Panc1 (cell line): ENCODE measurements at regions not wholly inside any gene's neighbourhood (a gene's known extent, or its start where the extent isn't known, plus 50 kb on each side); places are given as distances from the start of the nearest gene placed in this dataset.

Experiments used
- ATAC-seq: fragments of 200-7000 bp; cut with Tn5 transposase; 2 replicates; pipeline ENCODE4 v1.9.1; 2020; ENCODE audit warnings: mild to moderate bottlenecking, moderate library complexity
- BruUV-seq: library from RNA; stranded (reverse); fragments of 400-500 nt; replicated peaks from 2 replicates; lab custom pipeline; 2021; lab: Mats Ljungman, UMichigan
- CTCF ChIA-PET: fragments of 300-600 bp; sonication (Branson Sonifier 250); formaldehyde crosslinking; loops from one replicate; lab custom pipeline; 2022; ENCODE audit warnings: antibody characterized with exemption; lab: Charles Lee
- POLR2A ChIA-PET: fragments of 300-600 bp; sonication (Branson Sonifier 250); formaldehyde crosslinking; loops from one replicate; lab custom pipeline; 2022; ENCODE audit warnings: antibody characterized with exemption; lab: Charles Lee
- DNase-seq: peaks from one replicate; pipeline ENCODE4 v3.0.0-alpha.2; 2010; ENCODE audit warnings: low read depth, low spot score
- H3K27ac ChIP-seq: 2 replicates; pipeline ENCODE4 v1.5.1; 2011; ENCODE audit warnings: mild to moderate bottlenecking, low read length, inconsistent platforms
- H3K27me3 ChIP-seq: fragments of 200-500 bp; sonication (Bioruptor generic); 2 replicates; pipeline ENCODE4 v1.6.0; 2014; ENCODE audit warnings: low read length, inconsistent platforms; ENCODE audit not compliant: control insufficient read depth, insufficient read depth
- H3K36me3 ChIP-seq: fragments of 200-500 bp; sonication (Bioruptor generic); 2 replicates; pipeline ENCODE4 v1.5.1; 2014; ENCODE audit warnings: inconsistent platforms, mild to moderate bottlenecking, low read length, moderate library complexity; ENCODE audit not compliant: control insufficient read depth, insufficient read depth
- H3K4me1 ChIP-seq: 2 replicates; pipeline ENCODE4 v1.5.1; 2011; ENCODE audit warnings: inconsistent platforms, mild to moderate bottlenecking, low read length, moderate library complexity; ENCODE audit not compliant: control insufficient read depth, insufficient read depth
- H3K4me3 ChIP-seq, 2 experiments: 2 replicates each; pipeline ENCODE4 v1.5.1; 2011 to 2012; ENCODE audit warnings: low read depth in 2 of 2, low read length in 2 of 2, mild to moderate bottlenecking in 2 of 2, inconsistent platforms in 1 of 2, moderate library complexity in 1 of 2
- H3K9me3 ChIP-seq: fragments of 200-500 bp; sonication (Bioruptor generic); 2 replicates; pipeline ENCODE4 v1.5.1; 2014; ENCODE audit warnings: low read depth, mild to moderate bottlenecking, inconsistent platforms, low read length, moderate library complexity; ENCODE audit not compliant: control insufficient read depth, insufficient read depth
- POLR2AphosphoS5 ChIP-seq: IDR thresholded peaks from 2 replicates; pipeline ENCODE4 v1.6.1; 2012; ENCODE audit warnings: mild to moderate bottlenecking, low read depth, low read length, moderate library complexity
- REST ChIP-seq, 2 experiments: IDR thresholded peaks; 2 replicates each; pipeline ENCODE4 v1.6.1; 2011 to 2012; ENCODE audit warnings: low read depth in 2 of 2, control low read depth in 1 of 2, low read length in 1 of 2, mild to moderate bottlenecking in 1 of 2, moderate library complexity in 1 of 2; ENCODE audit not compliant: insufficient read depth in 1 of 2
- SIN3A ChIP-seq: IDR thresholded peaks from 2 replicates; pipeline ENCODE4 v1.6.1; 2012; ENCODE audit warnings: low read depth, mild to moderate bottlenecking, low read length, moderate library complexity, borderline replicate concordance; ENCODE audit not compliant: insufficient read depth
- TCF7L2 ChIP-seq: IDR thresholded peaks from 2 replicates; pipeline ENCODE4 v1.6.1; 2011; ENCODE audit warnings: mild to moderate bottlenecking, low read depth, low read length, inconsistent platforms
- in situ Hi-C: cut with HindIII; loops from 2 replicates; pipeline ENCODE4 v1.10.0; 2016; ENCODE audit warnings: low sequenced_read_pairs, low pct_unique_long_range_greater_than_20kb
- intact Hi-C: fragments of 100-400 bp; cut with micrococcal nuclease; formaldehyde crosslinking; loops from one replicate; pipeline ENCODE4 v1.10.0; 2022; ENCODE audit not compliant: unreplicated experiment
- TF ChIP-seq, protein P1 (sequence below): fragments of 450-650 bp; IDR thresholded peaks from 2 replicates; pipeline ENCODE4 v1.5.1; 2017; ENCODE audit warnings: mild to moderate bottlenecking

DNA sequence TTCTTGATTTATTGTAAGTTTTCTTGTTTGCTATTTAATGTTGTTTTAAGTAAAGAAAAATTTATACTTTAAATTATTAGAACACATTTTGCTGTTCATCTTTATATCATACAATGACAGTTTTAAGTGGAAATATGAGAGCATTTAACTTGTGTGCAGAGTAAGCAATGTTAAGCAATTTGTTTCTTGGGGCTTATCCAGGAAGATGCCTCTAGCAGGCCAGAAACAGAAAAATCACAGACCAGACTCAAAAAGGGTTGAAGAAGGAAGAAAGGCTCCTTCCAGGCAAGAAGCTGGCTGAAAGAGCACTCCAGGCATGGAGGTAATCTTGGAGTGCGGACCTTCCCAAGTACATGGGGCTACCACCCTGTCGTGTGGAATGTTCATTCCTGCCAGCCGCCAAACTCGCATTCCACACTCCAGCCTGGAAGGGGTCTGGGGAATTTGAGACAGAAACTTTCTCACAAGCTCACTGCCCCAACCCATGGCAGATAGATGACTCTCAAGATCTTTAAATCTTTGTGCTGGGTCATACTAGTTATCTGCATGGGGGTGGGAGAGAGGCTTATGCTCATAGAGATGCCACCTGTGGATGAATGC lies 1521.3 kb upstream of the AGA start:
- BruUV-seq = no TSS peak
- intact Hi-C loops (no loop called here), in situ Hi-C loops (no loop called here)
- Histone ChIP-seq H3K36me3 (no peaks in the 10 kb centered on the region), H3K4me1 (no peaks in the 10 kb centered on the region), H3K9me3 (no peaks in the 10 kb centered on the region), H3K27me3 (no peaks in the 10 kb centered on the region), H3K4me3 (no peak overlapping the region), H3K27ac (no peak overlapping the region)
- no peak for ATAC-seq
- POLR2A ChIA-PET = no interaction called here
- TF ChIP-seq SIN3A = no peak
- TF ChIP-seq, protein P1, sequence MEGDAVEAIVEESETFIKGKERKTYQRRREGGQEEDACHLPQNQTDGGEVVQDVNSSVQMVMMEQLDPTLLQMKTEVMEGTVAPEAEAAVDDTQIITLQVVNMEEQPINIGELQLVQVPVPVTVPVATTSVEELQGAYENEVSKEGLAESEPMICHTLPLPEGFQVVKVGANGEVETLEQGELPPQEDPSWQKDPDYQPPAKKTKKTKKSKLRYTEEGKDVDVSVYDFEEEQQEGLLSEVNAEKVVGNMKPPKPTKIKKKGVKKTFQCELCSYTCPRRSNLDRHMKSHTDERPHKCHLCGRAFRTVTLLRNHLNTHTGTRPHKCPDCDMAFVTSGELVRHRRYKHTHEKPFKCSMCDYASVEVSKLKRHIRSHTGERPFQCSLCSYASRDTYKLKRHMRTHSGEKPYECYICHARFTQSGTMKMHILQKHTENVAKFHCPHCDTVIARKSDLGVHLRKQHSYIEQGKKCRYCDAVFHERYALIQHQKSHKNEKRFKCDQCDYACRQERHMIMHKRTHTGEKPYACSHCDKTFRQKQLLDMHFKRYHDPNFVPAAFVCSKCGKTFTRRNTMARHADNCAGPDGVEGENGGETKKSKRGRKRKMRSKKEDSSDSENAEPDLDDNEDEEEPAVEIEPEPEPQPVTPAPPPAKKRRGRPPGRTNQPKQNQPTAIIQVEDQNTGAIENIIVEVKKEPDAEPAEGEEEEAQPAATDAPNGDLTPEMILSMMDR = no peak
- TF ChIP-seq TCF7L2 = no peak
- TF ChIP-seq POLR2AphosphoS5 = no peak
- no peak for TF ChIP-seq REST (IDR thresholded peaks at IDR 0.05; ENCODE audit: insufficient read depth in 1 of 2, low read depth in 2 of 2, low read length in 1 of 2)
- CTCF ChIA-PET = no interaction called here
- no peak for DNase-seq

DNA sequence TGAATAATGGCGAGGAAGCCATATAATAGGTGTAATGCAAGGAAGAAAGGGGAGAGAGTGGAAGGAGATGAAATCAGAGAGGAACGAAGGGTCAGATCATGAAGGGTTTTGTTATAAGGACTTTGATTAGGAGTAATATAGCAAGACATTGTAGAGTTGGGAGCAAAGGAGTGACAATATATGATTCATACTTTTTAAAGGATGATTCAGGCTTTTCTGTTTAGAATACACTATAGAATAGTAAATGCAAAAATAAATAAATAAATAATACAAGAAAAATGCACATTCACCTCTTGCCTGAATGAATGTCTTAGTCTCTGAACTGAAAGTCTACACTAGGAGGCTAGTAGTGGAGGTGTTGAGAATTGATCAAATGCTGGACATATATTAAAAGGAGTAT lies 1524.4 kb upstream of the AGA start:
- Histone ChIP-seq H3K9me3 (no peaks in the 10 kb centered on the region), H3K4me1 (no peaks in the 10 kb centered on the region), H3K36me3 (no peaks in the 10 kb centered on the region), H3K4me3 (no peak overlapping the region), H3K27ac (no peak overlapping the region), H3K27me3 (no peaks in the 10 kb centered on the region)
- BruUV-seq = no TSS peak
- DNase-seq (no peak), ATAC-seq (no peak)
- intact Hi-C loops = no loop called here
- ChIA-PET CTCF (no interaction called here), POLR2A (no interaction called here)
- in situ Hi-C loops = no loop called here
- TF ChIP-seq REST (IDR thresholded peaks at IDR 0.05; ENCODE audit: insufficient read depth in 1 of 2, low read depth in 2 of 2, low read length in 1 of 2) (no peak), TCF7L2 (no peak), POLR2AphosphoS5 (no peak), SIN3A (no peak)
- TF ChIP-seq, protein P1 = no peak
